Keratinocyte (primary cell): ENCODE measurements at regions not wholly inside any gene's neighbourhood (a gene's known extent, or its start where the extent isn't known, plus 50 kb on each side); places are given as distances from the start of the nearest gene placed in this dataset.

ENCODE experiments used
- DNase-seq: peaks from one replicate; pipeline ENCODE4 v3.0.0-alpha.2; 2011; ENCODE audit warnings: low read depth, missing footprints, low spot score
- FAIRE-seq: peaks from 2 replicates; lab custom pipeline; 2011; peaks lifted over from hg19 to GRCh38; lab: Jason Lieb, UNC
- H2AFZ ChIP-seq: 2 replicates; pipeline ENCODE4 v1.6.0; 2012; ENCODE audit warnings: low read length, control low read depth, inconsistent platforms; ENCODE audit not compliant: control insufficient read depth
- H3K27ac ChIP-seq: 2 replicates; pipeline ENCODE4 v1.5.1; 2011; ENCODE audit warnings: low read length; ENCODE audit not compliant: control insufficient read depth, insufficient read depth
- H3K27me3 ChIP-seq: 3 replicates; pipeline ENCODE4 v1.6.0; 2011; ENCODE audit warnings: low read length; ENCODE audit not compliant: control insufficient read depth, insufficient read depth; ENCODE audit errors: extremely low read depth
- H3K36me3 ChIP-seq, 2 experiments: 2 replicates in 1 of 2; 3 replicates in 1 of 2; pipeline ENCODE4 v1.5.1; 2011; ENCODE audit warnings: low read length in 2 of 2, mild to moderate bottlenecking in 1 of 2; ENCODE audit not compliant: control insufficient read depth in 2 of 2, insufficient read depth in 2 of 2; ENCODE audit errors: extremely low read depth in 1 of 2
- H3K4me1 ChIP-seq: 3 replicates; pipeline ENCODE4 v1.5.1; 2011; ENCODE audit warnings: low read length; ENCODE audit not compliant: control insufficient read depth, insufficient read depth; ENCODE audit errors: extremely low read depth
- H3K4me2 ChIP-seq: 3 replicates; pipeline ENCODE4 v1.6.0; 2011; ENCODE audit warnings: low read depth, low read length; ENCODE audit not compliant: control insufficient read depth, insufficient read depth; ENCODE audit errors: extremely low read depth
- H3K4me3 ChIP-seq, 3 experiments: fragments of 200-600 bp in 1 of 3; sonication (generic) in 1 of 3; 2 replicates in 2 of 3; 3 replicates in 1 of 3; pipeline ENCODE4 v1.5.1; 2011 to 2016; ENCODE audit warnings: low read length in 3 of 3, mild to moderate bottlenecking in 3 of 3, control low read depth in 2 of 3, inconsistent platforms in 1 of 3, low read depth in 1 of 3, mixed read lengths in 1 of 3, mixed run types in 1 of 3, moderate library complexity in 1 of 3; ENCODE audit not compliant: control insufficient read depth in 2 of 3, insufficient read depth in 2 of 3; ENCODE audit errors: extremely low read depth in 1 of 3
- H3K79me2 ChIP-seq: 2 replicates; pipeline ENCODE4 v1.6.0; 2012; ENCODE audit warnings: low read length; ENCODE audit not compliant: control insufficient read depth, insufficient read depth
- H3K9ac ChIP-seq: 3 replicates; pipeline ENCODE4 v1.6.0; 2011; ENCODE audit warnings: low read length; ENCODE audit not compliant: control insufficient read depth, insufficient read depth; ENCODE audit errors: extremely low read depth
- H3K9me1 ChIP-seq: 3 replicates; pipeline ENCODE4 v1.6.0; 2011; ENCODE audit warnings: low read length; ENCODE audit not compliant: control insufficient read depth, insufficient read depth; ENCODE audit errors: extremely low read depth
- H3K9me3 ChIP-seq: 2 replicates; pipeline ENCODE4 v1.5.1; 2012; ENCODE audit warnings: low read depth, low read length; ENCODE audit not compliant: control insufficient read depth
- H4K20me1 ChIP-seq: 3 replicates; pipeline ENCODE4 v1.6.0; 2011; ENCODE audit warnings: low read length; ENCODE audit not compliant: control insufficient read depth, insufficient read depth; ENCODE audit errors: extremely low read depth
- EZH2 ChIP-seq: IDR thresholded peaks from one replicate; pipeline ENCODE4 v1.6.1; 2012; ENCODE audit warnings: inconsistent platforms, mild to moderate bottlenecking, low read length, moderate library complexity
- dilution Hi-C: fragments of 300-500 bp; cut with MboI; formaldehyde crosslinking; loops from one replicate; pipeline ENCODE4 v1.7.0; 2020; ENCODE audit warnings: low sequenced_read_pairs; ENCODE audit not compliant: extremely low pct_ligation_motif_present
- TF ChIP-seq, protein P1 (sequence below), 3 experiments: IDR thresholded peaks in 1 of 3; conservative IDR thresholded peaks in 1 of 3; optimal IDR thresholded peaks in 1 of 3; 2 replicates in 2 of 3; 3 replicates in 1 of 3; pipeline versions ENCODE3 to v1.5.1; 2011; ENCODE audit warnings: low read length in 3 of 3, mild to moderate bottlenecking in 3 of 3, moderate library complexity in 2 of 3, control low read depth in 1 of 3, inconsistent platforms in 1 of 3; ENCODE audit not compliant: insufficient read depth in 2 of 3; ENCODE audit errors: extremely low read depth in 1 of 3

- H3K9me3 ChIP-seq = no peaks in the 10 kb centered on the region
- dilution Hi-C loops = no loop called here
- no peak overlapping the region for H2AFZ ChIP-seq
- no peaks in the 10 kb centered on the region for H4K20me1 ChIP-seq
- no peak overlapping the region for H3K9ac ChIP-seq
- DNase-seq (no peak), FAIRE-seq (no peak)
- H3K9me1 ChIP-seq = no peaks in the 10 kb centered on the region
- no peak for TF ChIP-seq EZH2
- TF ChIP-seq, protein P1, sequence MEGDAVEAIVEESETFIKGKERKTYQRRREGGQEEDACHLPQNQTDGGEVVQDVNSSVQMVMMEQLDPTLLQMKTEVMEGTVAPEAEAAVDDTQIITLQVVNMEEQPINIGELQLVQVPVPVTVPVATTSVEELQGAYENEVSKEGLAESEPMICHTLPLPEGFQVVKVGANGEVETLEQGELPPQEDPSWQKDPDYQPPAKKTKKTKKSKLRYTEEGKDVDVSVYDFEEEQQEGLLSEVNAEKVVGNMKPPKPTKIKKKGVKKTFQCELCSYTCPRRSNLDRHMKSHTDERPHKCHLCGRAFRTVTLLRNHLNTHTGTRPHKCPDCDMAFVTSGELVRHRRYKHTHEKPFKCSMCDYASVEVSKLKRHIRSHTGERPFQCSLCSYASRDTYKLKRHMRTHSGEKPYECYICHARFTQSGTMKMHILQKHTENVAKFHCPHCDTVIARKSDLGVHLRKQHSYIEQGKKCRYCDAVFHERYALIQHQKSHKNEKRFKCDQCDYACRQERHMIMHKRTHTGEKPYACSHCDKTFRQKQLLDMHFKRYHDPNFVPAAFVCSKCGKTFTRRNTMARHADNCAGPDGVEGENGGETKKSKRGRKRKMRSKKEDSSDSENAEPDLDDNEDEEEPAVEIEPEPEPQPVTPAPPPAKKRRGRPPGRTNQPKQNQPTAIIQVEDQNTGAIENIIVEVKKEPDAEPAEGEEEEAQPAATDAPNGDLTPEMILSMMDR (optimal IDR thresholded peaks at IDR 0.05 in 1 of 3, IDR thresholded peaks at IDR 0.05 in 1 of 3, conservative IDR thresholded peaks at IDR 0.05 in 1 of 3; ENCODE audit: extremely low read depth in 1 of 3, insufficient read depth in 2 of 3, low read length in 3 of 3) = no peak
- no peak overlapping the region for H3K4me2 ChIP-seq
- no peaks in the 10 kb centered on the region for H3K27me3 ChIP-seq
- no peak overlapping the region for H3K27ac ChIP-seq
- no peaks in the 10 kb centered on the region for H3K36me3 ChIP-seq
- H3K4me1 ChIP-seq = no peaks in the 10 kb centered on the region
- no peak overlapping the region for H3K4me3 ChIP-seq
- no peaks in the 10 kb centered on the region for H3K79me2 ChIP-seq
Observed at GRCh38 chr2:8486141-8486540, 195.7 kb upstream of the ID2 start.

DNA sequence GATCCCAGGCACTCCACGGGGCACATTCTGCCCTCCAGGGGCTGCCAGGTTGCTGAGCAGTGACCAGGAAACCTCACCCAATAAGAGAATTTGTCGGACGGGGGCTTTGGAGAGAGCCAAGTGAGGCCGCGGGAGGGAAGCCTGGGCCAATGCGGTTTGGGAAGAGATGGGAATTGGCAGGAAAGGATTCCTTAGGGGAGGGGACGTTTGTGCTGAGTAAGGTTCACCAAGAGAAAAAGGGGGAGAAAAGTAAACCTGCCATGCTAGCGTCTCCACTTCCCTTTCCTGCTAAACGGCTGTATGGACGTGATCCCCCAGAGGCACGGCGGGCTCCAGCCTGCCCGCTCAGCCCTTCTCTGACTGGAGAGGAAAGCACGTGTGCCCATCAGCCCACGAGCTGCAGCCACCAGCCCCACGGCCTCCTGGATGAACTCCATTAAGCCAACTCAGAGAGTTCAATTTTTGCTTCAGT lies 194.4 kb upstream of the ID2 start:
- Histone ChIP-seq H2AFZ (peak overlapping the region; percentile 50), H3K9me3 (no peaks in the 10 kb centered on the region), H3K4me2 (no peak overlapping the region), H3K79me2 (no peaks in the 10 kb centered on the region), H3K36me3 (no peaks in the 10 kb centered on the region), H3K9me1 (no peaks in the 10 kb centered on the region), H3K27me3 (no peaks in the 10 kb centered on the region), H3K4me1 (no peaks in the 10 kb centered on the region), H4K20me1 (no peaks in the 10 kb centered on the region), H3K4me3 (no peak overlapping the region), H3K9ac (no peak overlapping the region), H3K27ac (no peak overlapping the region)
- DNase-seq = no peak
- dilution Hi-C loops = no loop called here
- TF ChIP-seq, protein P1 (optimal IDR thresholded peaks at IDR 0.05 in 1 of 3, IDR thresholded peaks at IDR 0.05 in 1 of 3, conservative IDR thresholded peaks at IDR 0.05 in 1 of 3; ENCODE audit: extremely low read depth in 1 of 3, insufficient read depth in 2 of 3, low read length in 3 of 3) = no peak
- no peak for TF ChIP-seq EZH2
- FAIRE-seq = no peak
